ENCODE measurements at regions not wholly inside any gene's neighbourhood (a gene's known extent, or its start where the extent isn't known, plus 50 kb on each side); places are given as distances from the start of the nearest gene placed in this dataset.

DNA sequence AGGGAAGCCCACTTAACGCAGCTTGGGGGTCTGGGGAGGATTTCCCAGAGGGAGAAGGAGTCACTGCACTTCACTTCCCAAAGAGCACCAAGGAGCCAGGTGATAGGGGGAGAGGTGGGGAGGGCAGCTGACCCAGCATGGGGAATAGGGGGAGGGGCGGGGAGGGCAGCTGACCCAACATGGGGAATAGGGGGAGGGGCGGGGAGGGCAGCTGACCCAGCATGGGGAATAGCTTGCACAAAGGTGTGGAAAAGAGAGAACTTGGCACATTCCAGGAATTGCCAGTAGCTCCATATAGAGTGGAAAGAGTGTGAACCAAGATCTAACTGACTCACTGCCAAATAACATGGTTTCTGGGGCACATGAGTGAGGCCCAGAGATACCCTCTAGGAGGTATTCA, 110.3 kb downstream of the CCT6B start:
- H3K27me3 ChIP-seq: no peaks in the 10 kb centered on the region
- TF ChIP-seq, protein P1, sequence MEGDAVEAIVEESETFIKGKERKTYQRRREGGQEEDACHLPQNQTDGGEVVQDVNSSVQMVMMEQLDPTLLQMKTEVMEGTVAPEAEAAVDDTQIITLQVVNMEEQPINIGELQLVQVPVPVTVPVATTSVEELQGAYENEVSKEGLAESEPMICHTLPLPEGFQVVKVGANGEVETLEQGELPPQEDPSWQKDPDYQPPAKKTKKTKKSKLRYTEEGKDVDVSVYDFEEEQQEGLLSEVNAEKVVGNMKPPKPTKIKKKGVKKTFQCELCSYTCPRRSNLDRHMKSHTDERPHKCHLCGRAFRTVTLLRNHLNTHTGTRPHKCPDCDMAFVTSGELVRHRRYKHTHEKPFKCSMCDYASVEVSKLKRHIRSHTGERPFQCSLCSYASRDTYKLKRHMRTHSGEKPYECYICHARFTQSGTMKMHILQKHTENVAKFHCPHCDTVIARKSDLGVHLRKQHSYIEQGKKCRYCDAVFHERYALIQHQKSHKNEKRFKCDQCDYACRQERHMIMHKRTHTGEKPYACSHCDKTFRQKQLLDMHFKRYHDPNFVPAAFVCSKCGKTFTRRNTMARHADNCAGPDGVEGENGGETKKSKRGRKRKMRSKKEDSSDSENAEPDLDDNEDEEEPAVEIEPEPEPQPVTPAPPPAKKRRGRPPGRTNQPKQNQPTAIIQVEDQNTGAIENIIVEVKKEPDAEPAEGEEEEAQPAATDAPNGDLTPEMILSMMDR (IDR thresholded peaks at IDR 0.05): no peak
- TF ChIP-seq POLR2A (IDR thresholded peaks at IDR 0.05): no peak
- H3K4me1 ChIP-seq: no peaks in the 10 kb centered on the region
- no peaks in the 10 kb centered on the region for H3K36me3 ChIP-seq
- no peak for DNase-seq
- H3K4me3 ChIP-seq: no peak overlapping the region
- H3K27ac ChIP-seq: no peak overlapping the region
- no peaks in the 10 kb centered on the region for H3K9me3 ChIP-seq

DNA sequence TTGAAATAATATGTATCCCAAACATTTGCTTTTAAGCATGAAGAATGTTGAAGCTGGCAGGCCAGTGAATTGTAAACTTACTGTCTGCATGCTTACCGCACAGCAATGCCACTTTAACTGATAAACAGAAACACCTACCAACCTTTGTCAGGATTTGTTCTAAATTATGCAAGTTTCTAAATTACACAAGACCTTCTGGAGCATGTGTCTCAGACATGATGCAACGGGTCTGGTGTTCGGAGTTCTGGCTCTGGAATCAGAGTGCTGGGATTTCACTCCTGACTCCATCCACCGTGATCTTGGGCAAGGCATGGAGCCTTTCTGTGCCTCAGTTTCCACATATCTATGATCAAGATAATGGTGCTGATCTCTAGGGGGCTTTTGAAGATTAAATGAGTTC, 111.2 kb downstream of the CCT6B start:
- no peak for DNase-seq
- H3K27ac ChIP-seq: no peak overlapping the region

DNA sequence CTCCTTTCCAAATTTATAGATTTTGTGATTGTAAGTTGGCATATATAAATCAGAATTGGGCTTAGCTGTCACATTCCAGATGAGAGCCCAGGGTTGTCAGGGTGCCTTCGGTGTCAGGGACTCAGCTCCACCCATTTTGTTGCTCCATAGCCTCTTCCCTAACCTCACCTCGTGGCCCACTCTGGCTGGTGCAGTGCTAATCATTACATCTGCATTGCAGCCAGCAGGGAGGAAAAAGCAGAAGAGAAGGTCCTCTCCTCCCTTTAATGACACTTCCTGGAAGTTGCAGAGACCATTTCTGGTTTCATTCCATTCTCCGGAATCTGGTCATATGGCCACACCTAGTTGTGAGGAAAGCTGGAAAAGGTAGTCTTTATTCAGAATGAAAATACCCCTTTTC, 113.3 kb downstream of the CCT6B start:
- no peaks in the 10 kb centered on the region for H3K4me1 ChIP-seq
- no peaks in the 10 kb centered on the region for H3K27me3 ChIP-seq
- H3K27ac ChIP-seq: no peak overlapping the region
- H3K4me3 ChIP-seq: no peak overlapping the region
- TF ChIP-seq, protein P1 (IDR thresholded peaks at IDR 0.05): no peak
- TF ChIP-seq POLR2A (IDR thresholded peaks at IDR 0.05): no peak
- no peaks in the 10 kb centered on the region for H3K9me3 ChIP-seq
- H3K36me3 ChIP-seq: no peaks in the 10 kb centered on the region
- DNase-seq: no peak

More for the DNA sequence above, 111.2 kb downstream of the CCT6B start:
- Histone ChIP-seq H3K4me3 (no peak overlapping the region), H3K9me3 (no peaks in the 10 kb centered on the region), H3K27me3 (no peaks in the 10 kb centered on the region), H3K36me3 (no peaks in the 10 kb centered on the region), H3K4me1 (no peaks in the 10 kb centered on the region)
- no peak for TF ChIP-seq POLR2A (IDR thresholded peaks at IDR 0.05)
- TF ChIP-seq, protein P1 (IDR thresholded peaks at IDR 0.05): no peak

DNA sequence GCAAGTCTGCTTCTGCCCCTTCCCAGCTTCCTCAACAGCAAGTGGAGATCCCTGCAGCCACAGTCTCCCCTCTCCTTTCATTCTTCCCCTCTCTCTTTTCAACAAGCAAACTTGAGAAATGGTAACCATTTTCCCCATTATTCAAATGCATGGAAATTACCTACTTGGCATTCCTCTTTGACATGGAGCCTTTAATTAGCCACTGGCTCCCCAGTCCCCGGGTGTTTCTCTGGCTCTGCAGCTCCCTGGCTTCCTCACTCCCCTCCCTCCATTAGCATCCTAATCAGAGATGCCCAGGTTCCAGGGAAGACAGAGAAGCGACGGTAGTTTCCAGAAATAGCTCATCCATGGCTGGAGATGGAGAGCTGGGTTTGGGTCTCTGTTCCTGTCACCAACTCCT, 116.0 kb downstream of the CCT6B start:
- Histone ChIP-seq H3K9me3 (no peaks in the 10 kb centered on the region), H3K36me3 (no peaks in the 10 kb centered on the region), H3K27ac (no peak overlapping the region), H3K27me3 (no peaks in the 10 kb centered on the region), H3K4me3 (no peak overlapping the region), H3K4me1 (no peaks in the 10 kb centered on the region)
- TF ChIP-seq, protein P1 (IDR thresholded peaks at IDR 0.05): no peak
- no peak for TF ChIP-seq POLR2A (IDR thresholded peaks at IDR 0.05)
- DNase-seq: no peak

DNA sequence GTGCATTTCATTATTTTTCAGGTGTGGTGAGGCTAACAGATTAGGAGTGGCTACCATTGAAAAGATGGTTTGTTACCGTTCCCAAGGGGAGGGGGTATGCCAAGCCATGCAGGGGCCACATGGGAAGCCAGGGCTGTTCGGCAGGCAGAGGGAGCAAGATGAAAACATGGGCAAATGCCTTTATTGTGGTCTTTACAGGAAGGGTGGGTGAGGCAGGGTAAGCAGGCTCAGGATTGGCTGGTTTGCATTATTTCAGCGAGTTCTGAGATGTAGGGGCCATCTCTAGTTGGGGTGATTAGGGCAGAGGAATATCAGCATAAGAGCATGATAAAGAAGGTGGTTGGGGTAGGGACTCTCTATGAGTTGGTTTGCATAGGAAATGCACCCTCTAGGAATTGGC, 117.6 kb downstream of the CCT6B start:
- no peaks in the 10 kb centered on the region for H3K27me3 ChIP-seq

More for the DNA sequence above, 117.6 kb downstream of the CCT6B start:
- TF ChIP-seq, protein P1 (IDR thresholded peaks at IDR 0.05): no peak
- TF ChIP-seq POLR2A (IDR thresholded peaks at IDR 0.05): no peak
- no peak for DNase-seq
- no peaks in the 10 kb centered on the region for H3K4me1 ChIP-seq
- H3K36me3 ChIP-seq: no peaks in the 10 kb centered on the region
- H3K27ac ChIP-seq: no peak overlapping the region
- H3K4me3 ChIP-seq: no peak overlapping the region
- no peaks in the 10 kb centered on the region for H3K9me3 ChIP-seq
